ENCODE measurements at regions not wholly inside any gene's neighbourhood (a gene's known extent, or its start where the extent isn't known, plus 50 kb on each side); places are given as distances from the start of the nearest gene placed in this dataset.

DNA sequence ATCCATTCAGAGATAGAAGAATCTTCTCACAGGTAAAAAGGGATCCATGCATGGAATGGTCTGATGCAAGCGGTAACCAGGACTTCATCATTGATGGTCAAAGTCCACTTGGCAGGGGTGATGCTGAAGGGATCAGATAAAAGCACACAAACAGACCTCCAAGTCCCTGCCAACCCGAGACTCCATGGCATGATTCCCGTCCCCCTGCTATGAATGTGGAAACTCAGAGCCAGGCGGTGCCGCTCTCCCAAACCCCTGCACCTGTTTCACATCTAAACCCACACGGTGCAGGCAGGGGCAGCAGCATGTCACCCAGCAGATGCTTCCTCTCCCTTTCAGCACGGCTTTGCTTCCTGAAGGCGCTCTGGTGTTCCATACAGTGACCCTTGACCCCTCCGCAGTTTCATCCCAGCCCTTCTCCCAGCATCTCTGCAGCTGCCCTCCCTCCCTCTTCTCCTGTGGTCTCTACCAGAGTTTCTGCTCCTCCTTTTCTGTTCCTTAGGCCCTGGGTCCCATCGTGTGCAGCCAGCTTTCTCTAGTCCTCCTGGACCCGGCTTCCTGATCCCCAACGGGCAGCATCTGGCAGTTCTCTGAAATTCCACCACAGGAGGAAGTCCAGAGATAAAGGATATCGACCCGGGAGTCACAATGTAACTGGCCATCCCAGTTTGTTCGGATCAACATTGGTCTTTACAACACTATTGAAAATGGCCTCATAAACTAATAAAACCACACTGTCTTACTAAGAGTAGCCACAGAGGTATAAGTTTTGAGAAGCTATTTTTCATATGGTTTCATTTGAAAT is 235.0 kb downstream of the TTLL2 start (continued):
- TF ChIP-seq, protein P1, sequence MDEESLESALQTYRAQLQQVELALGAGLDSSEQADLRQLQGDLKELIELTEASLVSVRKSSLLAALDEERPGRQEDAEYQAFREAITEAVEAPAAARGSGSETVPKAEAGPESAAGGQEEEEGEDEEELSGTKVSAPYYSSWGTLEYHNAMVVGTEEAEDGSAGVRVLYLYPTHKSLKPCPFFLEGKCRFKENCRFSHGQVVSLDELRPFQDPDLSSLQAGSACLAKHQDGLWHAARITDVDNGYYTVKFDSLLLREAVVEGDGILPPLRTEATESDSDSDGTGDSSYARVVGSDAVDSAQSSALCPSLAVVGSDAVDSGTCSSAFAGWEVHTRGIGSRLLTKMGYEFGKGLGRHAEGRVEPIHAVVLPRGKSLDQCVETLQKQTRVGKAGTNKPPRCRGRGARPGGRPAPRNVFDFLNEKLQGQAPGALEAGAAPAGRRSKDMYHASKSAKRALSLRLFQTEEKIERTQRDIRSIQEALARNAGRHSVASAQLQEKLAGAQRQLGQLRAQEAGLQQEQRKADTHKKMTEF (CRISPR knock-in tag; IDR thresholded peaks at IDR 0.05): peak; percentile 75
- TF ChIP-seq ZNF317 (CRISPR knock-in tag; IDR thresholded peaks at IDR 0.05) (peak; percentile 74; the same call in 1 of the 2 replicates), GATA4 (IDR thresholded peaks at IDR 0.05; ENCODE audit: borderline replicate concordance, low read depth) (peak; percentile 82), ZSCAN29 (CRISPR knock-in tag; conservative IDR thresholded peaks at IDR 0.05) (peak; percentile 93), NFE2L1 (CRISPR knock-in tag; IDR thresholded peaks at IDR 0.05; ENCODE audit: borderline replicate concordance) (no peak), ZFY (CRISPR knock-in tag; IDR thresholded peaks at IDR 0.05) (peak; percentile 64), GATAD2A (CRISPR knock-in tag; IDR thresholded peaks at IDR 0.05) (peak; percentile 80), ZNF678 (CRISPR knock-in tag; IDR thresholded peaks at IDR 0.05) (peak; percentile 61; the same call in 1 of the 2 replicates), NR2C2 (CRISPR knock-in tag; IDR thresholded peaks at IDR 0.05; ENCODE audit: borderline replicate concordance) (peak; percentile 95), ZNF747 (CRISPR knock-in tag; IDR thresholded peaks at IDR 0.05; ENCODE audit: borderline replicate concordance) (0 out of 2 replicates have a peak, but pooled peaks have one; percentile 42), PCBP2 (optimal IDR thresholded peaks at IDR 0.05; ENCODE audit: low read depth, low read length, poor library complexity, severe bottlenecking) (no peak), HNF4G (IDR thresholded peaks at IDR 0.05; ENCODE audit: borderline replicate concordance, low read depth, low read length) (peak; percentile 96), HNF4G (CRISPR knock-in tag; IDR thresholded peaks at IDR 0.05; ENCODE audit: borderline replicate concordance, low read depth) (peak; percentile 95), MAFG (CRISPR knock-in tag; IDR thresholded peaks at IDR 0.05) (no peak), RXRA (CRISPR knock-in tag; IDR thresholded peaks at IDR 0.05) (peak; percentile 79), ZNF883 (CRISPR knock-in tag; IDR thresholded peaks at IDR 0.05; ENCODE audit: not compliant biosample characterization) (no peak), ZNF674 (CRISPR knock-in tag; IDR thresholded peaks at IDR 0.05; ENCODE audit: low read depth) (no peak), ZNF17 (CRISPR knock-in tag; IDR thresholded peaks at IDR 0.05) (no peak), ZNF253 (CRISPR knock-in tag; IDR thresholded peaks at IDR 0.05; ENCODE audit: borderline replicate concordance) (no peak)
- TF ChIP-seq, protein P2, sequence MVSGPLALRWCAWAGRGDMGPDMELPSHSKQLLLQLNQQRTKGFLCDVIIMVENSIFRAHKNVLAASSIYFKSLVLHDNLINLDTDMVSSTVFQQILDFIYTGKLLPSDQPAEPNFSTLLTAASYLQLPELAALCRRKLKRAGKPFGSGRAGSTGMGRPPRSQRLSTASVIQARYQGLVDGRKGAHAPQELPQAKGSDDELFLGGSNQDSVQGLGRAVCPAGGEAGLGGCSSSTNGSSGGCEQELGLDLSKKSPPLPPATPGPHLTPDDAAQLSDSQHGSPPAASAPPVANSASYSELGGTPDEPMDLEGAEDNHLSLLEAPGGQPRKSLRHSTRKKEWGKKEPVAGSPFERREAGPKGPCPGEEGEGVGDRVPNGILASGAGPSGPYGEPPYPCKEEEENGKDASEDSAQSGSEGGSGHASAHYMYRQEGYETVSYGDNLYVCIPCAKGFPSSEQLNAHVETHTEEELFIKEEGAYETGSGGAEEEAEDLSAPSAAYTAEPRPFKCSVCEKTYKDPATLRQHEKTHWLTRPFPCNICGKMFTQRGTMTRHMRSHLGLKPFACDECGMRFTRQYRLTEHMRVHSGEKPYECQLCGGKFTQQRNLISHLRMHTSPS (CRISPR knock-in tag; IDR thresholded peaks at IDR 0.05; ENCODE audit: low read depth): 0 out of 2 replicates have a peak, but pooled peaks have one; percentile 83
- TF ChIP-seq, protein P3, sequence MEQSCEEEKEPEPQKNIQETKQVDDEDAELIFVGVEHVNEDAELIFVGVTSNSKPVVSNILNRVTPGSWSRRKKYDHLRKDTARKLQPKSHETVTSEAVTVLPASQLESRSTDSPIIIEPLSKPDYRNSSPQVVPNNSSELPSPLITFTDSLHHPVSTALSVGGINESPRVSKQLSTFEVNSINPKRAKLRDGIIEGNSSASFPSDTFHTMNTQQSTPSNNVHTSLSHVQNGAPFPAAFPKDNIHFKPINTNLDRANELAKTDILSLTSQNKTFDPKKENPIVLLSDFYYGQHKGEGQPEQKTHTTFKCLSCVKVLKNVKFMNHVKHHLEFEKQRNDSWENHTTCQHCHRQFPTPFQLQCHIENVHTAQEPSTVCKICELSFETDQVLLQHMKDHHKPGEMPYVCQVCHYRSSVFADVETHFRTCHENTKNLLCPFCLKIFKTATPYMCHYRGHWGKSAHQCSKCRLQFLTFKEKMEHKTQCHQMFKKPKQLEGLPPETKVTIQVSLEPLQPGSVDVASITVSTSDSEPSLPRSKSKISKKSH (CRISPR knock-in tag; IDR thresholded peaks at IDR 0.05; ENCODE audit: borderline replicate concordance): no peak
- TF ChIP-seq, protein P4, sequence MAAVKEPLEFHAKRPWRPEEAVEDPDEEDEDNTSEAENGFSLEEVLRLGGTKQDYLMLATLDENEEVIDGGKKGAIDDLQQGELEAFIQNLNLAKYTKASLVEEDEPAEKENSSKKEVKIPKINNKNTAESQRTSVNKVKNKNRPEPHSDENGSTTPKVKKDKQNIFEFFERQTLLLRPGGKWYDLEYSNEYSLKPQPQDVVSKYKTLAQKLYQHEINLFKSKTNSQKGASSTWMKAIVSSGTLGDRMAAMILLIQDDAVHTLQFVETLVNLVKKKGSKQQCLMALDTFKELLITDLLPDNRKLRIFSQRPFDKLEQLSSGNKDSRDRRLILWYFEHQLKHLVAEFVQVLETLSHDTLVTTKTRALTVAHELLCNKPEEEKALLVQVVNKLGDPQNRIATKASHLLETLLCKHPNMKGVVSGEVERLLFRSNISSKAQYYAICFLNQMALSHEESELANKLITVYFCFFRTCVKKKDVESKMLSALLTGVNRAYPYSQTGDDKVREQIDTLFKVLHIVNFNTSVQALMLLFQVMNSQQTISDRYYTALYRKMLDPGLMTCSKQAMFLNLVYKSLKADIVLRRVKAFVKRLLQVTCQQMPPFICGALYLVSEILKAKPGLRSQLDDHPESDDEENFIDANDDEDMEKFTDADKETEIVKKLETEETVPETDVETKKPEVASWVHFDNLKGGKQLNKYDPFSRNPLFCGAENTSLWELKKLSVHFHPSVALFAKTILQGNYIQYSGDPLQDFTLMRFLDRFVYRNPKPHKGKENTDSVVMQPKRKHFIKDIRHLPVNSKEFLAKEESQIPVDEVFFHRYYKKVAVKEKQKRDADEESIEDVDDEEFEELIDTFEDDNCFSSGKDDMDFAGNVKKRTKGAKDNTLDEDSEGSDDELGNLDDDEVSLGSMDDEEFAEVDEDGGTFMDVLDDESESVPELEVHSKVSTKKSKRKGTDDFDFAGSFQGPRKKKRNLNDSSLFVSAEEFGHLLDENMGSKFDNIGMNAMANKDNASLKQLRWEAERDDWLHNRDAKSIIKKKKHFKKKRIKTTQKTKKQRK (IDR thresholded peaks at IDR 0.05; ENCODE audit: low read length): no peak
